Psoas muscle (tissue), 7 donors: ENCODE measurements at regions not wholly inside any gene's neighbourhood (a gene's known extent, or its start where the extent isn't known, plus 50 kb on each side); places are given as distances from the start of the nearest gene placed in this dataset.

Experiments used
- ATAC-seq, 4 donors: fragments of 200-7000 bp; cut with Tn5 transposase; one replicate each; pipeline ENCODE4 v1.9.1; 2020; ENCODE audit warnings: moderate library complexity in 3 of 4, mild to moderate bottlenecking in 2 of 4
- DNase-seq, 2 donors: peaks; one replicate each; pipeline ENCODE4 v3.0.0-alpha.2; 2020
- H3K27ac ChIP-seq: fragments of 200-600 bp; one replicate; pipeline ENCODE4 v1.8.0; 2022
- H3K27me3 ChIP-seq, 3 donors: fragments of 200-600 bp in 1 of 3; one replicate each; pipeline versions ENCODE4 v1.6.1 to v1.8.0; 2013 to 2022; ENCODE audit warnings: low read length in 2 of 3, mild to moderate bottlenecking in 2 of 3, moderate library complexity in 1 of 3; ENCODE audit not compliant: insufficient read depth in 3 of 3
- H3K36me3 ChIP-seq, 2 donors: fragments of 200-600 bp in 1 of 2; one replicate each; pipeline versions ENCODE4 v1.6.1 to v1.8.0; 2013 to 2022; ENCODE audit warnings: low read depth in 1 of 2, mild to moderate bottlenecking in 1 of 2, moderate library complexity in 1 of 2; ENCODE audit not compliant: insufficient read depth in 1 of 2
- H3K4me1 ChIP-seq: fragments of 200-600 bp; one replicate; pipeline ENCODE4 v1.8.0; 2022
- H3K4me3 ChIP-seq: fragments of 200-600 bp; one replicate; pipeline ENCODE4 v1.8.0; 2022; ENCODE audit warnings: mild to moderate bottlenecking
- H3K9me3 ChIP-seq: fragments of 200-600 bp; one replicate; pipeline ENCODE4 v1.8.0; 2022
- CTCF ChIP-seq: fragments of 200-600 bp; IDR thresholded peaks from one replicate; pipeline ENCODE4 v1.8.0; 2022; ENCODE audit warnings: antibody characterized with exemption
- WGBS, 3 donors: extraction: QIAGEN DNeasy Blood & Tissue Kit; methylation state at CpG; one replicate each; pipeline versions ENCODE4 v1.1.6 to v1.1.7; 2013; 5-methylcytosine and 5-hydroxymethylcytosine counted together
- intact Hi-C, 2 donors: fragments of 100-400 bp; cut with DNase I; formaldehyde crosslinking; loops; one replicate each; pipeline versions ENCODE4 v1.11.0 to v1.14.2; 2022
- donor health status: healthy with polysubstance abuse.
- donor health status: DM: no; HTN: no; CAD: no; lungs with moderate emphysema.
- donor health status: Bipolar disorder and iron deficiency.
- donor health status: healthy.
- donor health status: DM: yes; HTN: yes; CAD: no.
- donor health status: DM: no; HTN: no; CAD: no.
- donor health status: DM: yes; HTN: yes; CAD: no.

- intact Hi-C loops = loop anchor here (1.0 to 5.0 kb wide), 6 partner anchors 179 to 419 kb away; no protein-coding TSS in a partner anchor
- Histone ChIP-seq H3K27me3 (no peaks in the 10 kb centered on the region), H3K27ac (peak overlapping the region; percentile 87), H3K4me1 (peaks cover 22% of the 10 kb centered on the region), H3K36me3 (no peaks in the 10 kb centered on the region), H3K9me3 (no peaks in the 10 kb centered on the region), H3K4me3 (peak overlapping the region; percentile 81)
- DNase-seq = no peak
- no peak for ATAC-seq
- no peak for TF ChIP-seq CTCF
- WGBS, 3 donors = 19 to 29% (median 24%) methylated on average over 10 of the region's 10 CpGs
These were observed 58.3 kb upstream of the ACOT11 start for GRCh38 chr1:54489627-54490250.

GRCh38 chr1:54488779-54489626 is 59.0 kb upstream of the ACOT11 start:
- DNase-seq (peak; percentile 78 to 89), ATAC-seq (peak; percentile 79 to 83 (median 82))
- Histone ChIP-seq H3K27ac (peak overlapping the region; percentile 87), H3K4me3 (peak overlapping the region; percentile 81), H3K27me3 (no peaks in the 10 kb centered on the region), H3K4me1 (peaks cover 27% of the 10 kb centered on the region), H3K36me3 (no peaks in the 10 kb centered on the region), H3K9me3 (no peaks in the 10 kb centered on the region)
- intact Hi-C loops = loop anchor here (1.0 to 5.0 kb wide), 5 partner anchors 81 to 367 kb away; no protein-coding TSS in a partner anchor
- WGBS, 3 donors = 0 to 1% (median 1%) methylated on average over 38 to 51 of the region's 51 CpGs
- peak; percentile 96 for TF ChIP-seq CTCF

GRCh38 chr1:54488065-54488750 is 59.8 kb upstream of the ACOT11 start:
- Histone ChIP-seq H3K9me3 (no peaks in the 10 kb centered on the region), H3K4me3 (peak overlapping the region; percentile 81), H3K27me3 (no peaks in the 10 kb centered on the region), H3K27ac (peak overlapping the region; percentile 87), H3K36me3 (no peaks in the 10 kb centered on the region), H3K4me1 (peaks cover 35% of the 10 kb centered on the region)
- TF ChIP-seq CTCF = peak; percentile 25
- DNase-seq (peak; percentile 94 to 95), ATAC-seq (peak; percentile 84 to 88 (median 86))
- intact Hi-C loops = loop anchor here (1.0 to 5.0 kb wide), 4 partner anchors 80 to 216 kb away; no protein-coding TSS in a partner anchor
- 0 to 1% (median 1%) methylated on average over 22 to 62 of the region's 62 CpGs for WGBS, 3 donors

GRCh38 chr1:54487571-54488050 is 60.4 kb upstream of the ACOT11 start:
- WGBS, 3 donors = 8 to 11% (median 11%) methylated on average over 21 of the region's 21 CpGs
- intact Hi-C loops = loop anchor here (1.0 to 5.0 kb wide), 4 partner anchors 79 to 215 kb away; no protein-coding TSS in a partner anchor
- DNase-seq (peak in 1 of 2 donors; percentile 25), ATAC-seq (peak in 2 of 4 donors; percentile 0 to 27)
- H3K36me3 ChIP-seq = no peaks in the 10 kb centered on the region
- H3K27me3 ChIP-seq = no peaks in the 10 kb centered on the region
- TF ChIP-seq CTCF = no peak
- H3K4me3 ChIP-seq = peak overlapping the region; percentile 81
- no peaks in the 10 kb centered on the region for H3K9me3 ChIP-seq
- H3K27ac ChIP-seq = peak overlapping the region; percentile 87
- peaks cover 35% of the 10 kb centered on the region for H3K4me1 ChIP-seq
